Neuronal stem cell (in vitro differentiated cells): ENCODE measurements at regions not wholly inside any gene's neighbourhood (a gene's known extent, or its start where the extent isn't known, plus 50 kb on each side); places are given as distances from the start of the nearest gene placed in this dataset.

ENCODE experiments used
- DNase-seq: peaks from one replicate; pipeline ENCODE4 v3.0.0-alpha.2; 2013; ENCODE audit warnings: low spot score
- H2AFZ ChIP-seq: one replicate; pipeline ENCODE4 v1.6.1; 2013; ENCODE audit warnings: mild to moderate bottlenecking, low read length, inconsistent platforms
- H2AK5ac ChIP-seq: 2 replicates; pipeline ENCODE4 v1.6.1; 2013; ENCODE audit warnings: low read depth, mild to moderate bottlenecking, inconsistent platforms, low read length, moderate library complexity, mixed read lengths
- H2BK120ac ChIP-seq: 2 replicates; pipeline ENCODE4 v1.6.1; 2013; ENCODE audit warnings: low read depth, mild to moderate bottlenecking, inconsistent platforms, low read length, moderate library complexity, mixed read lengths
- H2BK12ac ChIP-seq: one replicate; pipeline ENCODE4 v1.6.1; 2013; ENCODE audit warnings: low read length, inconsistent platforms
- H2BK15ac ChIP-seq: 2 replicates; pipeline ENCODE4 v1.6.1; 2013; ENCODE audit warnings: mild to moderate bottlenecking, low read length, inconsistent platforms, mixed read lengths
- H2BK5ac ChIP-seq: one replicate; pipeline ENCODE4 v1.6.1; 2013; ENCODE audit warnings: inconsistent platforms, mild to moderate bottlenecking, low read length, moderate library complexity
- H3K14ac ChIP-seq: one replicate; pipeline ENCODE4 v1.6.1; 2013; ENCODE audit warnings: low read length, inconsistent platforms
- H3K18ac ChIP-seq: 2 replicates; pipeline ENCODE4 v1.6.1; 2013; ENCODE audit warnings: low read length, inconsistent platforms
- H3K23ac ChIP-seq: 2 replicates; pipeline ENCODE4 v1.6.1; 2013; ENCODE audit warnings: low read depth, mild to moderate bottlenecking, mixed read lengths, low read length, inconsistent platforms; ENCODE audit not compliant: poor library complexity
- H3K27ac ChIP-seq: replicated peaks from 3 replicates; pipeline ENCODE4 v1.5.1; 2013; ENCODE audit warnings: low read length, inconsistent platforms
- H3K27me3 ChIP-seq, 3 experiments: 2 replicates each; pipeline ENCODE4 v1.6.1; 2013; ENCODE audit warnings: low read length in 3 of 3, mild to moderate bottlenecking in 2 of 3, inconsistent platforms in 1 of 3, low read depth in 1 of 3, mixed read lengths in 1 of 3, moderate library complexity in 1 of 3; ENCODE audit not compliant: control insufficient read depth in 3 of 3, insufficient read depth in 3 of 3
- H3K36me3 ChIP-seq, 2 donors: replicated peaks in 1 of 2; 2 replicates each; pipeline ENCODE4 v1.6.1; 2013; ENCODE audit warnings: low read length in 2 of 2; ENCODE audit not compliant: control insufficient read depth in 2 of 2, insufficient read depth in 2 of 2
- H3K4ac ChIP-seq: 2 replicates; pipeline ENCODE4 v1.6.1; 2013; ENCODE audit warnings: inconsistent platforms, mild to moderate bottlenecking, low read length, moderate library complexity
- H3K4me1 ChIP-seq, 2 donors: 1 replicate in 1 of 2; 2 replicates in 1 of 2; pipeline ENCODE4 v1.6.1; 2013; ENCODE audit warnings: low read length in 2 of 2, low read depth in 1 of 2; ENCODE audit not compliant: control insufficient read depth in 2 of 2, insufficient read depth in 1 of 2
- H3K4me2 ChIP-seq: one replicate; pipeline ENCODE4 v1.6.1; 2013; ENCODE audit warnings: mild to moderate bottlenecking, low read length, inconsistent platforms; ENCODE audit not compliant: insufficient read depth, poor library complexity, severe bottlenecking
- H3K4me3 ChIP-seq, 2 donors: 2 replicates each; pipeline ENCODE4 v1.5.1; 2013; ENCODE audit warnings: low read length in 2 of 2, mild to moderate bottlenecking in 2 of 2, inconsistent platforms in 1 of 2, moderate library complexity in 1 of 2
- H3K79me1 ChIP-seq: one replicate; pipeline ENCODE4 v1.6.1; 2013; ENCODE audit warnings: low read depth, mild to moderate bottlenecking, inconsistent platforms, low read length, moderate library complexity
- H3K9ac ChIP-seq: one replicate; pipeline ENCODE4 v1.6.1; 2013; ENCODE audit warnings: mild to moderate bottlenecking, low read depth, low read length, inconsistent platforms; ENCODE audit not compliant: poor library complexity
- H3K9me3 ChIP-seq, 2 donors: replicated peaks in 1 of 2; 2 replicates each; pipeline versions ENCODE3 to v1.6.1; 2013; ENCODE audit warnings: low read length in 2 of 2, mild to moderate bottlenecking in 2 of 2, inconsistent platforms in 1 of 2, low read depth in 1 of 2, mixed read lengths in 1 of 2, moderate library complexity in 1 of 2; ENCODE audit not compliant: control insufficient read depth in 2 of 2, insufficient read depth in 1 of 2
- H4K8ac ChIP-seq: one replicate; pipeline ENCODE4 v1.6.1; 2013; ENCODE audit warnings: low read depth, mild to moderate bottlenecking, inconsistent platforms, low read length, moderate library complexity
- H4K91ac ChIP-seq: one replicate; pipeline ENCODE4 v1.6.1; 2013; ENCODE audit warnings: low read length, low read depth, mild to moderate bottlenecking, inconsistent platforms; ENCODE audit not compliant: poor library complexity
- WGBS, 2 donors: extraction: QIAGEN DNeasy Blood & Tissue Kit; methylation state at CpG; one replicate each; pipeline ENCODE4 v1.1.7; 2013; ENCODE audit warnings: missing lambda C conversion rate in 2 of 2, mixed read lengths in 1 of 2; ENCODE audit not compliant: insufficient read length in 2 of 2, insufficient replicate concordance in 1 of 2; ENCODE audit errors: extremely low coverage in 2 of 2; 5-methylcytosine and 5-hydroxymethylcytosine counted together

GRCh38 chr20:52637201-52637600 lies 335.0 kb upstream of the TSHZ2 start:
- no CpG with 5 or more reads among the region's 3 CpGs for WGBS, 2 donors
- no peak overlapping the region for H3K4ac ChIP-seq

DNA sequence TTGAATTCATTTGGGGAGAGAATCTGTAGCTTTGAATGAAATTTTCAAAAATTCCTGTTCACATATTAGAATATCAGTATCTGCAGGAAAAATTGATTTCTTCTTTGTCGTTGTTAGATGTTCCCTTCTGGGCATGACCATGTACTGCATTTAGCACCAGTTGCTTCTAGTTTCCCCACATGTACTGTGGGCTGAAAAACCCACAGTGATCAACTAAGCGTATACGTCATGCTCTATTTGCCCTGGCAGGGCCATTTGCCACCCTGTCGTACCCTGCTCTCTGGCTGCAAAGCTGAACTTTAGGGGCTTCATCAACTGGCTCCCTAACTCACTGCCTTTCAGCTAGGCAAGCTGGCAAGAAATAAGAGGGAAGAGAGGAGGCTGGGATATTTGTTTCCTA lies 340.7 kb upstream of the TSHZ2 start:
- no peaks in the 10 kb centered on the region for H3K4me1 ChIP-seq
- H3K23ac ChIP-seq, result no peak overlapping the region
- no peak overlapping the region for H4K91ac ChIP-seq
- H3K4ac ChIP-seq, result no peak overlapping the region
- H3K36me3 ChIP-seq, result no peaks in the 10 kb centered on the region
- no peaks in the 10 kb centered on the region for H3K79me1 ChIP-seq
- H3K9me3 ChIP-seq, result peaks cover 0 to 5% of the 10 kb centered on the region in 2 donors
- no peak overlapping the region for H4K8ac ChIP-seq
- H2AFZ ChIP-seq, result no peak overlapping the region
- no peak for DNase-seq
- H2BK5ac ChIP-seq, result no peak overlapping the region
- no peak overlapping the region for H3K9ac ChIP-seq
- H3K4me3 ChIP-seq, result no peak overlapping the region
- no CpG with 5 or more reads among the region's 4 CpGs for WGBS, 2 donors
- no peak overlapping the region for H2AK5ac ChIP-seq
- H3K18ac ChIP-seq, result no peak overlapping the region
- no peak overlapping the region for H3K4me2 ChIP-seq
- no peak overlapping the region for H2BK120ac ChIP-seq
- H3K14ac ChIP-seq, result no peak overlapping the region
- no peak overlapping the region for H3K27ac ChIP-seq
- no peak overlapping the region for H2BK15ac ChIP-seq
- no peaks in the 10 kb centered on the region for H3K27me3 ChIP-seq
- H2BK12ac ChIP-seq, result no peak overlapping the region

More at GRCh38 chr20:52637201-52637600, 335.0 kb upstream of the TSHZ2 start:
- H3K18ac ChIP-seq, result no peak overlapping the region
- no peak overlapping the region for H2AFZ ChIP-seq
- H2BK120ac ChIP-seq, result no peak overlapping the region
- H3K4me1 ChIP-seq, result no peaks in the 10 kb centered on the region
- DNase-seq, result no peak
- no peaks in the 10 kb centered on the region for H3K79me1 ChIP-seq
- H4K8ac ChIP-seq, result no peak overlapping the region
- H3K14ac ChIP-seq, result no peak overlapping the region
- no peak overlapping the region for H3K4me2 ChIP-seq
- no peak overlapping the region for H3K4me3 ChIP-seq
- H3K27ac ChIP-seq, result no peak overlapping the region
- H3K9me3 ChIP-seq, result no peaks in the 10 kb centered on the region
- H3K9ac ChIP-seq, result no peak overlapping the region
- no peaks in the 10 kb centered on the region for H3K27me3 ChIP-seq
- no peak overlapping the region for H2AK5ac ChIP-seq
- no peaks in the 10 kb centered on the region for H3K36me3 ChIP-seq
- no peak overlapping the region for H2BK15ac ChIP-seq
- no peak overlapping the region for H2BK12ac ChIP-seq
- H3K23ac ChIP-seq, result no peak overlapping the region
- H2BK5ac ChIP-seq, result no peak overlapping the region
- no peak overlapping the region for H4K91ac ChIP-seq

- H2BK120ac ChIP-seq, result no peak overlapping the region
- H3K4ac ChIP-seq, result no peak overlapping the region
- H4K91ac ChIP-seq, result no peak overlapping the region
- H3K79me1 ChIP-seq, result no peaks in the 10 kb centered on the region
- no peaks in the 10 kb centered on the region for H3K27me3 ChIP-seq
- peaks cover 0 to 2% of the 10 kb centered on the region in 2 donors for H3K4me1 ChIP-seq
- H3K23ac ChIP-seq, result no peak overlapping the region
- no peak overlapping the region for H2BK5ac ChIP-seq
- H3K4me3 ChIP-seq, result peak overlapping the region in 1 of 2 donors; percentile 37
- no peak overlapping the region for H3K9ac ChIP-seq
- no peak overlapping the region for H3K27ac ChIP-seq
- WGBS, 2 donors, result no CpG with 5 or more reads among the region's 2 CpGs
- H3K18ac ChIP-seq, result no peak overlapping the region
- no peak overlapping the region for H3K14ac ChIP-seq
- no peak for DNase-seq
- no peak overlapping the region for H3K4me2 ChIP-seq
- H4K8ac ChIP-seq, result no peak overlapping the region
- H3K9me3 ChIP-seq, result peaks cover 0 to 5% of the 10 kb centered on the region in 2 donors
- no peak overlapping the region for H2BK15ac ChIP-seq
- no peak overlapping the region for H2AK5ac ChIP-seq
- H3K36me3 ChIP-seq, result no peaks in the 10 kb centered on the region
- H2AFZ ChIP-seq, result no peak overlapping the region
- no peak overlapping the region for H2BK12ac ChIP-seq
Measured at GRCh38 chr20:52630138-52630537, 342.0 kb upstream of the TSHZ2 start.

- H3K18ac ChIP-seq, result no peak overlapping the region
- H2AFZ ChIP-seq, result no peak overlapping the region
- no peak overlapping the region for H4K8ac ChIP-seq
- H2BK15ac ChIP-seq, result no peak overlapping the region
- H3K79me1 ChIP-seq, result no peaks in the 10 kb centered on the region
- H3K4me1 ChIP-seq, result peaks cover 6 to 7% of the 10 kb centered on the region in 2 donors
- no peak overlapping the region for H2BK120ac ChIP-seq
- no peak overlapping the region for H3K4ac ChIP-seq
- H3K4me2 ChIP-seq, result no peak overlapping the region
- no peak overlapping the region for H2AK5ac ChIP-seq
- H3K4me3 ChIP-seq, result no peak overlapping the region
- no peak overlapping the region for H3K9ac ChIP-seq
- DNase-seq, result peak; percentile 41
- no peak overlapping the region for H4K91ac ChIP-seq
- H3K36me3 ChIP-seq, result no peaks in the 10 kb centered on the region
- H3K27ac ChIP-seq, result no peak overlapping the region
- no peak overlapping the region for H2BK5ac ChIP-seq
- H3K14ac ChIP-seq, result no peak overlapping the region
- H3K23ac ChIP-seq, result no peak overlapping the region
- no peaks in the 10 kb centered on the region for H3K27me3 ChIP-seq
- no peaks in the 10 kb centered on the region for H3K9me3 ChIP-seq
- no CpG with 5 or more reads among the region's 4 CpGs for WGBS, 2 donors
- H2BK12ac ChIP-seq, result no peak overlapping the region
Measured at GRCh38 chr20:52624281-52624680, 347.9 kb upstream of the TSHZ2 start.
